GM12875 (cell line): ENCODE measurements at regions not wholly inside any gene's neighbourhood (a gene's known extent, or its start where the extent isn't known, plus 50 kb on each side); places are given as distances from the start of the nearest gene placed in this dataset.

Experiments
- H3K4me3 ChIP-seq: one replicate; pipeline ENCODE4 v1.5.1; 2011; ENCODE audit warnings: low read depth, low read length, control low read depth
- TF ChIP-seq, protein P1 (sequence below): IDR thresholded peaks from 2 replicates; pipeline ENCODE4 v1.5.1; 2011; ENCODE audit warnings: low read depth, mild to moderate bottlenecking, control low read depth, inconsistent platforms, low read length, moderate library complexity, borderline replicate concordance; ENCODE audit not compliant: insufficient read depth

DNA sequence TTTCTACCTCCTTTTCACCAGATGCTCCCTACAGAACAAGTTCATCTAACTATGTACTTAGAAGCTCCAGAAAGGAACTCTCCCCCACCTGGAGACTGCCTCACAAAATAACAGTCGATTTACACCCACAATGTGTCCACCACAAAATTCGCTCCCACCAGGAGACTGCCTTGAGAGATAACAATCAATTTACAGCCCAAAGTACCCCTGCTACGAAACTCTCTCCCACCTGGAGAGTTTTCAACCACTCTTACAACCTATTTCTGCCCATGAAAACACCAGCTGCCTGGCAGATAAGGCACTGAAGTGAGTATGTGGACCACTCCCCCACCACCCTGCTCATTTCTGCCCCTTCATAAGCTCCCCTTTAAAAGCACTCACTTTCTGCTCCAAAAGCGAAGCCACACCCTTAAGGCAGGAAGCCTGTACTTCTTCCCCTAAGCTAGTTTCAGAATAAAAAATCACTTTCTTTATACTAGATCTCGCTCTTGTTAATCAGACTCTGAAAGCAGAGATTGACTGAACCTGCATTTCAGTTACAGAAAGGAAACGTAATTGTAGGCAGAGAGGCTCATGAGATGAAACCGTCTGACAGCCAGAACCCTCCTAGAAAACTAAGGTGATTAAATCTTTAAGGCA lies 94.4 kb upstream of the RBBP8 start:
- TF ChIP-seq, protein P1, sequence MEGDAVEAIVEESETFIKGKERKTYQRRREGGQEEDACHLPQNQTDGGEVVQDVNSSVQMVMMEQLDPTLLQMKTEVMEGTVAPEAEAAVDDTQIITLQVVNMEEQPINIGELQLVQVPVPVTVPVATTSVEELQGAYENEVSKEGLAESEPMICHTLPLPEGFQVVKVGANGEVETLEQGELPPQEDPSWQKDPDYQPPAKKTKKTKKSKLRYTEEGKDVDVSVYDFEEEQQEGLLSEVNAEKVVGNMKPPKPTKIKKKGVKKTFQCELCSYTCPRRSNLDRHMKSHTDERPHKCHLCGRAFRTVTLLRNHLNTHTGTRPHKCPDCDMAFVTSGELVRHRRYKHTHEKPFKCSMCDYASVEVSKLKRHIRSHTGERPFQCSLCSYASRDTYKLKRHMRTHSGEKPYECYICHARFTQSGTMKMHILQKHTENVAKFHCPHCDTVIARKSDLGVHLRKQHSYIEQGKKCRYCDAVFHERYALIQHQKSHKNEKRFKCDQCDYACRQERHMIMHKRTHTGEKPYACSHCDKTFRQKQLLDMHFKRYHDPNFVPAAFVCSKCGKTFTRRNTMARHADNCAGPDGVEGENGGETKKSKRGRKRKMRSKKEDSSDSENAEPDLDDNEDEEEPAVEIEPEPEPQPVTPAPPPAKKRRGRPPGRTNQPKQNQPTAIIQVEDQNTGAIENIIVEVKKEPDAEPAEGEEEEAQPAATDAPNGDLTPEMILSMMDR = no peak

DNA sequence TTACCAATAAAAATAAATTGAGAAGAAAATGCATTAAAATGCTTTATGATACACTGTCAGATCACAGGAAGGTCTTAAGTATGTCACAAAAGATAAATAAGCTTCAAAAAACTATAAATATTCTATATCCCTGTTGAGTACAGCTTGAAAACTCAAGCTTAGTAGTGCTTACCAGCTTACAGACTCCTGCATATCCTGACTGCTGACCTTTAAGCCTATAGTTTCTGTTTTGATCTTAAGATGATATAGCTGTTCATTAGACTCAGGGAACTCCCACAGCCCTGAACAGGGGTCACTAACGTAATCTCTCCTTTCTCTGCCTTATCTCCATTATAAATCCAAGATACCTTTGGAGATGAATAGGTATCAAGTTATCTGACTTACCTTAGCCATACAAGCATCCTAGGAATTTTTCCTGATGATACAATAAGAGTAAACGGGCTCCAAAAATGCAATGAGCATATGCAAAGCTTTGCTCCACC lies 93.7 kb upstream of the RBBP8 start:
- H3K4me3 ChIP-seq = no peak overlapping the region
- TF ChIP-seq, protein P1 = no peak

More for the DNA sequence above, 94.4 kb upstream of the RBBP8 start:
- no peak overlapping the region for H3K4me3 ChIP-seq

DNA sequence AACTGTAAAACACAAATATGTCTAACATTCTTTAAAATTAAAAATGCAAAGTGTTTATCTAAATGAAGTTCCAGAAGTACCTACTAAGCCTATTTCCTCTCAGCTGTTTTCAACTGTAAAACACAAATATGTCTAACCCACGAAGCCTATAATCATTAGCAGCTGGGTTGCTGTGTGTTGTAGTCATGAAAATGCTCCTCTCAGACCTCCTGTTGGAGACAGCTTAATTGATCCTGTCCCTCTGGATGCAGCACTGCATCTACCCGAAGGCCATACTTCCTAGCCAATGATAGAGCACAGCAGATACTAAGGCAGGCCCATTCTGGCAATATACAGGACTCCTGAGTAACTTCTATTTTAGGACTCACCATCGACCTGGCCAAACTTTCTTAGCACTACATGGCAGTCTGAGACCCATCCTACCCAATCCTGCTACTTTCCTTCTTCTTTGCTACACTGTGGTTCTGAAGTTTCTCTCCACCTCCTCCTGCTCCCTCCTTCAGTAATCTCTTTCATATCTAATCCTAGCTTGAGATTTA lies 92.5 kb upstream of the RBBP8 start:
- H3K4me3 ChIP-seq = no peak overlapping the region
- TF ChIP-seq, protein P1 = no peak

DNA sequence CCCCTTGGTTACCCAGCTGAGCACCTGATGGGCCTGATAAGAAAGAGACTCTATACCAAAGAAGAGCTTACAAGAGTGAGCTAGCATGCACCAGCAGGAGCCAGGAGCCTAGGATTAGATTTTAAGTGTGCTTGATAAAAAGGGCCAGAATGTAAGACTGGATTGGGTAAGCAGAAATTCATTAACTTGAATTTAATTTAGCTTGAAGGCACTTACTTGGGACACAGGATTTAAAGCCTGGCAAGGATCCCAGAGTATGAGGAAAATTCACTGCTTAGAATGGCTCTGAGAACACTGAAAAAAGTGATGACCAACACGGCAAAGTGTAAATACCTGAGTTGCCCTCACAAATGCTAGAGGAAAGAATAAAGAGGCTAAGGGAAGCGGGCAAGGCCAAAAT lies 91.3 kb upstream of the RBBP8 start:
- TF ChIP-seq, protein P1 = no peak
- H3K4me3 ChIP-seq = no peak overlapping the region

DNA sequence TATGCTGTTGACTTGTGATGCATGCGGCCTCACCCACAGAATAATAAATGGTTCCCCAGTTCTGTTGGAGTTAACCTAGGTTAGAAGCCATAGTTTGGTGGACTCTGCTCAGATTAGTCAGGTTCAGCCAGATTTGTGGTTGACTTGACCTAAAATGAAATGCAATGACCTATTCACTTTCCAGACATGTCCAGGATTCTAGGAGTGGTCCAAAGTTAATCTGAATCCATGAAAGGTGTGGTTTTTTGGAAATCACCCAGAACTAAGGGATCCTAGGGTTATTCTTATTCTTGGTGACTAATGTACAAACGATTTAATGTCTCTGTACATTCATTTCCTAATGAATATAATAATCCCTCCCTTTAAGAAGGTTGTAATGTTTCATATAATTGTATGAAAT lies 88.9 kb upstream of the RBBP8 start:
- no peak overlapping the region for H3K4me3 ChIP-seq
- TF ChIP-seq, protein P1 = no peak

DNA sequence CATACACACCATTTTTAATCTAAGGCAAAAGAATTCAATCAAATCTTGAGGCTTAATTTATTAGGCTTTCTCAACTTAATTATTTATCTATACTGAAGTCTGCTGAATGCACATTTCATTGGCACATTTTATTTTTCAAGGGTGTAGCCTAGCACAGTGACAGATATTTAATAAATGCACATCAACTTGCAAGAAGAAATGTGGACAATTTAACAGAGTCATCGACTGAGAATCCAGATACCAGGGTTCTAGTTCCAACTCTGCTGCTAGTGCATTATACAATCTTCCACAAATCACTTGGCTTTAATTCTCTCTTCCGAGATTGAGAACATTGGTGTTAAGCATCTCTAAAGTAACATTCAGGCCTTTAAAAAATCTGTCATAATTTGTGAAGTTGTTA lies 88.5 kb upstream of the RBBP8 start:
- H3K4me3 ChIP-seq = no peak overlapping the region
- TF ChIP-seq, protein P1 = no peak

DNA sequence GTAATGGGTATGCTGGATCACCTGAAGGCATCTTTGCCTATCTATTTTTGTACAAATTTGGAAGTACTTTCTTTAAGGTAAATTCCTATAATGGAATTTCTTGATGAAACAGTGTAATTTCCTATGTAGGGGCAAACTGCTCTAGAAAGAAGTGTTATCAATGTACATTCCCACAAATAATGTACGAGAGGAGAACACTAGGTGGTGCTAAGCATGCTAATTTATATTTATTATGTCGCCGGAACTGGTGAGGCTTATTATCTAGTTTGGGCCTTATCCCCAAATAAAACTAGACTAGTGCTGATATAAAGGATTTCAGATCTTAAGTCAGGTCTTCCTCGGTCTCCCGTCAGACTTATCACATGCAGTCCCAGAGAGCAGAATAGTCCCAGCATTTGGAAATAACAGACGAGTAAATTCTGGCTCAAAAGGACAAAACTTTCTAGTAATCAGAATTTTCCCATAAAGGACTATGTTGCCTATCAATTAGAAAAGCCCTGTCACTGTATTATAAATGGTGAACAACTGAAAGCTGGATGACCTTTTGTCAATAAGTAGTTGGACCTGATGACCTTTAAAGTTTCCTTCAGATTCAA lies 86.9 kb upstream of the RBBP8 start:
- H3K4me3 ChIP-seq = no peak overlapping the region
- TF ChIP-seq, protein P1 = 0 out of 2 replicates have a peak, but pooled peaks have one; percentile 9
